Left lung (tissue), 4 donors: ENCODE measurements at regions not wholly inside any gene's neighbourhood (a gene's known extent, or its start where the extent isn't known, plus 50 kb on each side); places are given as distances from the start of the nearest gene placed in this dataset.

Source experiments
- ATAC-seq: fragments of 200-7000 bp; cut with Tn5 transposase; one replicate; pipeline ENCODE4 v1.9.1; 2020; ENCODE audit warnings: moderate library complexity
- DNase-seq, 4 donors: peaks; one replicate each; pipeline ENCODE4 v3.0.0-alpha.2; 2013 to 2020
- H3K27ac ChIP-seq, 2 donors: fragments of 200-600 bp; sonication (generic) in 1 of 2; one replicate each; pipeline versions ENCODE4 v1.5.0 to v1.8.0; 2020 to 2021
- H3K27me3 ChIP-seq, 2 donors: fragments of 200-600 bp; sonication (generic) in 1 of 2; one replicate each; pipeline versions ENCODE4 v1.5.0 to v1.8.0; 2020 to 2021
- H3K36me3 ChIP-seq, 2 donors: fragments of 200-600 bp; sonication (generic) in 1 of 2; one replicate each; pipeline versions ENCODE4 v1.5.0 to v1.8.0; 2020 to 2021
- H3K4me1 ChIP-seq, 2 donors: fragments of 200-600 bp; one replicate each; pipeline ENCODE4 v1.8.0; 2021
- H3K4me3 ChIP-seq, 2 donors: fragments of 200-600 bp; sonication (generic) in 1 of 2; one replicate each; pipeline versions ENCODE4 v1.5.0 to v1.8.0; 2020 to 2021; ENCODE audit warnings: mild to moderate bottlenecking in 1 of 2
- H3K9me3 ChIP-seq, 2 donors: fragments of 200-600 bp; sonication (generic) in 1 of 2; one replicate each; pipeline versions ENCODE4 v1.5.0 to v1.8.0; 2020 to 2021
- CTCF ChIP-seq, 2 donors: fragments of 200-600 bp; sonication (generic) in 1 of 2; IDR thresholded peaks; one replicate each; pipeline versions ENCODE4 v1.5.0 to v1.8.0; 2021; ENCODE audit warnings: antibody characterized with exemption in 2 of 2
- intact Hi-C, 2 donors: fragments of 100-400 bp; cut with DNase I; formaldehyde crosslinking; loops; one replicate each; pipeline versions ENCODE4 v1.11.2 to v1.14.2; 2022
- donor health status: DM: no; HTN: yes; CAD: no.
- donor health status: DM: no; HTN: no; CAD: no.

GRCh38 chr17:77709594-77709993 is 248.9 kb upstream of the TNRC6C start:
- Histone ChIP-seq H3K27ac (no peak overlapping the region), H3K27me3 (peaks cover 0 to 16% of the 10 kb centered on the region in 2 donors), H3K9me3 (peaks cover 0 to 19% of the 10 kb centered on the region in 2 donors), H3K4me3 (no peak overlapping the region), H3K4me1 (no peaks in the 10 kb centered on the region), H3K36me3 (no peaks in the 10 kb centered on the region)
- intact Hi-C loops, result no loop called here
- ATAC-seq (no peak), DNase-seq (no peak)
- no peak for TF ChIP-seq CTCF (IDR thresholded peaks at IDR 0.05)

GRCh38 chr17:77712578-77712977 is 245.9 kb upstream of the TNRC6C start:
- Histone ChIP-seq H3K27ac (no peak overlapping the region), H3K36me3 (no peaks in the 10 kb centered on the region), H3K4me3 (no peak overlapping the region), H3K4me1 (no peaks in the 10 kb centered on the region), H3K9me3 (peaks cover 0 to 4% of the 10 kb centered on the region in 2 donors), H3K27me3 (peaks cover 0 to 7% of the 10 kb centered on the region in 2 donors)
- intact Hi-C loops, result no loop called here
- no peak for ATAC-seq
- DNase-seq, result no peak
- no peak for TF ChIP-seq CTCF (IDR thresholded peaks at IDR 0.05)

GRCh38 chr17:77716289-77716926 is 242.1 kb upstream of the TNRC6C start:
- DNase-seq (no peak), ATAC-seq (no peak)
- Histone ChIP-seq H3K4me1 (no peaks in the 10 kb centered on the region), H3K36me3 (no peaks in the 10 kb centered on the region), H3K27me3 (no peaks in the 10 kb centered on the region), H3K27ac (no peak overlapping the region), H3K9me3 (peaks cover 0 to 4% of the 10 kb centered on the region in 2 donors), H3K4me3 (no peak overlapping the region)
- intact Hi-C loops, result no loop called here
- TF ChIP-seq CTCF (IDR thresholded peaks at IDR 0.05), result no peak

GRCh38 chr17:77717941-77718668 is 240.4 kb upstream of the TNRC6C start:
- no peak overlapping the region for H3K27ac ChIP-seq
- H3K27me3 ChIP-seq, result no peaks in the 10 kb centered on the region
- intact Hi-C loops, result no loop called here
- peaks cover 0 to 4% of the 10 kb centered on the region in 2 donors for H3K9me3 ChIP-seq
- no peaks in the 10 kb centered on the region for H3K4me1 ChIP-seq
- no peak for TF ChIP-seq CTCF (IDR thresholded peaks at IDR 0.05)
- H3K4me3 ChIP-seq, result no peak overlapping the region
- DNase-seq, result no peak
- ATAC-seq, result no peak
- no peaks in the 10 kb centered on the region for H3K36me3 ChIP-seq

GRCh38 chr17:77718669-77718961 is 239.9 kb upstream of the TNRC6C start:
- intact Hi-C loops, result no loop called here
- H3K4me3 ChIP-seq, result no peak overlapping the region
- ATAC-seq, result no peak
- no peak for DNase-seq
- peaks cover 0 to 4% of the 10 kb centered on the region in 2 donors for H3K9me3 ChIP-seq
- H3K36me3 ChIP-seq, result no peaks in the 10 kb centered on the region
- no peak for TF ChIP-seq CTCF (IDR thresholded peaks at IDR 0.05)
- no peak overlapping the region for H3K27ac ChIP-seq
- no peaks in the 10 kb centered on the region for H3K4me1 ChIP-seq
- H3K27me3 ChIP-seq, result no peaks in the 10 kb centered on the region
